ENCODE measurements at regions not wholly inside any gene's neighbourhood (a gene's known extent, or its start where the extent isn't known, plus 50 kb on each side); places are given as distances from the start of the nearest gene placed in this dataset.

DNA sequence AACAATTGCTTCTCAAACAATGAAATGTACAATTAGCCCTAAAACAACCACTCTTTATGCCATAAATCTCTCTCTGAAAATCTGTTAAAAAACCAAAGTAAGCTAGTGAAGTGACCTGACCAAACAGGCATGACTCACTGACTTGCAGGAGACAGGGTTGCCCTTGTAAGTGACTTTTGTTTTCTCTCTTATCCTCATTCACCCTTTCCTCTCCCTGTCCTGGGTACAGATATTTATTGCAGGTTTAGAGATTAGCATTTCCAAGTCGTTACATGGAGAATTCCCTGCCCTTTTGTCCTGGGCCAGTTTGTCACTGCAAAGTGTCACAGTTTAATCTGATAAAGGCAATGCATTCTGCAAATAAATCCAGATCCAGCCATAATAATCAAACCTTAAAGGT, 484.2 kb downstream of the IRX1 start:
- DNase-seq (ENCODE audit: low read depth), result no peak

DNA sequence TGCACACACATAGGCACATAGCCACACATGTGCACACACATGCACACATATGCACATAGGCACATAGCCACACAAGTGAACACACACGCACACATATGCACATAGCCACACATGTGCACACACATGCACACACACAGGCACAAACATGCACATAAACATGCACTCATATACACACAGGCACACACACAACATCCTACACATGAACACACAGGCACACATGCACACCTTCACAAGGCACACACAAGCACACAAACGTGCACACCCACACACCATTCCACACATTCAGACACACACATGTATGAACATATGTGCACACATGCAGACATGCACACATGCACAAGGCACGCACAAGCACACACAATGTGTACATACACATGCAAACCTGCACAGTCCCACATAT, 484.7 kb downstream of the IRX1 start:
- no peak for DNase-seq (ENCODE audit: low read depth)

DNA sequence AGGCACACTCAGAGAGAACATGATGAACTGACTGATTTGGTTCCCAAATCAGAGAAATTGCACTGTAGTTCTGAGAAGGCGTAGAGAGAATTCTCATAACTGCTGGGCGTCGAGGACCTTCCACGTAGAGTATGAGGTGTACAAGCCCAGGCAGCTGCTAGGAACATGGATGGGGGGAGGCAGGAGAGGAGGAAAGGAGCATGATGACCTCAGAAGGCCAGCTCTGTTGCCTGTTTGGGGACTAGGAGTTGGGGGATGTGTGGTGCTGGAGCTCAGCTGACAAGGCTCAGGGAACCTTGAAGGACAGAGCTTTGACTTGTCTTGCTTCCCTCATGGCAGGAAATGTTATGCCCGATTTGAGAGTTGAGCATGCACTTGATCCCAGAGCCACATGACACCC, 485.4 kb downstream of the IRX1 start:
- no peak for DNase-seq (ENCODE audit: low read depth)

DNA sequence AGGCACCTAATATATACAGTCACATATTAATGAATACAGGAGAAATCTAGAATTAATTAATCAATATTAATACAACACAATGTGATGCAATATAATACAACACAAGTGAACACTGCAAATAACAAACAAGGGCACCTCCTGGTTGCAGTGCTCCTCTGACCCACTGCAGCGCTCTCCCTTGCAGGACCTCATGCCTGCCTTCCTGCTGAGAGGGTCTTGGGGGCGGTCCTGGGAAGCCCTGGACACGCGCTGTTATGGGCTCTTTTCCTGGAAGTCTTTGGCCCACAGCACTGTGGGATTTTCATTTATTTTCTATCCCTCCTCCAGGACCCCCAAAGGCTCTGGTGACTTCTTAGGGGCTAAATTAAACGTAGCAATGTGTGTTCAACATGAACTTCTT, 485.8 kb downstream of the IRX1 start:
- DNase-seq (ENCODE audit: low read depth), result no peak

DNA sequence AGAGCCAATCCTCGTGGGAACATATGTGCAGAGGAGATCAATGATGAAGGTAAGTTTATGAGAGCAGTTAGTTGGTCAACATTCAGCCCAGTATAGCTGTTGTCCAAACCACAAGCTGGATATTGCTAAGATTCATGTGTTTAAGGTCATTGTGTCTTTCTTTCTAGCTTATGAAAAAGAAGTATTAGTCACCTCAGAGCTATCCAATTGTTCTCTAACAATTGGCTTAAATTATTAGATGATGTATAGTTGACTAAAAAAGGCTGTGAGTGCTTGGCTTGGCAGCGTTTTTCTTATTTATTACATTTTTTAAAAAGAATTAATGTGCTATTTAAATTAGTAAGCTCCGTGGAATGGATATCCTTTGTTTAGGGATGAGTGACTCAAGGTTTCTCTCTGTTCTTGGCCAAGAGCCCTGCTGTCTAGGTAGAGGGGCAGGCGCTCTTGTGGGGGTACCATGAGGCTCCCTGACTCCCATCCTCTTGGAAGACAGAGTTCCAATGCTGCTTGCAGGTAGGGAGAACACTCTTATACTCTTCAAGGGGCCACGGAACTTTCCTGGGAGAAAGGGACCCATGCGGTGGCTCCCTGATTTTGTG, 487.4 kb downstream of the IRX1 start:
- no peak for DNase-seq (ENCODE audit: low read depth)

DNA sequence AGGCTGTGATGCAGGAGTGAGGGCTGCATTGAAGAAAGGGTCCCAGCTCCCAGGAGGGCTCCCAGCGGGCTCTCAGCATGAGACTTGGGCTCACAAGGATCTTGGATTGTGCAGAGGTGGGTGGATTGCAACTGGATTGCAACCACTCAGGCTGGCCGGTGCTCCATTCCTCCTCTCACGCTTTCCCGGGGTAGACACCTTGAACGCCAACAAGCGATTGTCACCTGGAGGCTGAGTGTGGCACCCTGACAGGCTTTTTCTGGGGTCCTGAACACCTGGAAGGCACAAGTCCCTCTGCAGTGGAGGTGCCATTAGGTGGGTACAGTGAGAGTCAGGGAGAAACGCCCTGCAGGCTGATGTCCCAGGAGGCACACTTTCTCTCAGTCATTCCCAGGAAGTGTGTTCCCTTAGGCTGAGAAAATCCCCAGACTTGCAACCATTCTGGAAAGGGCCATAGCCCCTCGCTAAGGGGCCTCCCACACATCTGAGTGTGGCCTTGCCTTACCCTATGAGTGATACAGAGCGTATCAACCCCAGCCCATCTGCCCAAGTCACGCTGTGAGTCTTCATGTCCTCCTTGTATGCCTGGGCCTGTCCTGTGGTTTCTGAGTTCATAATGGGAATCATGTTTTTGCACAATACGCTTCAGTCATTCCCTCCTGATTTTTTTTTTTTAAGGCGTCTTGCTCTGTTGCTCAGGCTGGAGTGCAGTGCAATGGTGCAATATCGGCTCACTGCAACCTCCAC, 488.1 kb downstream of the IRX1 start:
- DNase-seq (ENCODE audit: low read depth), result no peak

DNA sequence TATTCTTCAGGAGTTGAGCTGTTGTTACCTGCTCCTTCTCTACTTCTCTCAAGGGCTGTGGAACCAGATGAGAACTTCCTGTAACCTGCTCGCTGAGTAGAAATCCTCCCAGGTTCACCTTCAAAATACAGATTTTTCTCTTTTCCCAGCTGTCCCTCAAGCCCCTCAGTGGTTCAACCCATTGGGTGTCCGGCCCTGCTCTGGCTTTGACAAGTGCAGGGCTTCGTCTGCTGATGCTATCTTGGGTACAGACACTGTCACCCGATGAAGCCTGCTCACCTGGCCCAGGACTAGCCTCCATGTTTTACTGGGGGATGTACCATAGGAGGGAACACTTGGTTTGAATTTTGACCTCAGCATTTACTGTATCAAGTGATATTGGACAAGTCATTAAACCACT, 490.4 kb downstream of the IRX1 start:
- no peak for DNase-seq (ENCODE audit: low read depth)

DNA sequence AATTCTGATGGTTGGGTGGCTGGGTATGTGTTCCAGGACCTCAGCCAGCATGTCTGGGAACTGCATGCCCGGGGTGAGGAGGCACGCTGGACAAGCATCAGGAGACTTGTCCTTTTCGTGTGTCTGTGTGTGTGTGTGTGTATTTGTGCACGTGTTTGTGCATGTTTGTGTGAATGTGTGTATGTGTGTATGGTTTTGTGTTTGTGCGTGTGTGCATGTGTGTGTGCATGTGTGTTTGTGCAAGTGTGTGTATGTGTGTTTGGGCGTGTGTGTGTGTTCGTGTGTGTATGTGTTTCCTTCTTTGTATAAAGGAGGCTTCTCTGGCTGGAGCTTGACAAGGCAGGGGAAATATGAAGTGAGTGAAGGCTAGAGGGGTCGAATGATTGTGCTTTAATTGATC, 491.5 kb downstream of the IRX1 start:
- no peak for DNase-seq (ENCODE audit: low read depth)

DNA sequence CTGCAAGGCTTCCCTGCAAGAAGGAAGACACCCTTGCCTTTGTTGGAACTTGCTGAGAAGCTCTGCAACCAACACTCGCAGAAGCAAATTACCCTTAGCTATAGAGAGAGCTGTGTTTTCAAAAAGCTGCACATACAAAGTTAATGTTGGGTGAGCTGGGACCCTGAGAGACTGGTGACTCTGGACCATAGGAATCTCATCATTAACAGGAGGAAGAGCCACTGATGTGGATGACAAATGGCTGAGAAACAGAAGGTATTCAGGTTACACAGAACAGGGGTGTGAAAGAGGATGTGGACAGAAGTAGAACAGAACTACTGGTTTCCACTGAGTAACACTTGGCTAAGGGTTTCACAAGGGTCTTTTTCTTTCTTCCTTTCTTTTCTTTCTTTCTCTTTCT, 493.5 kb downstream of the IRX1 start:
- DNase-seq (ENCODE audit: low read depth), result no peak

DNA sequence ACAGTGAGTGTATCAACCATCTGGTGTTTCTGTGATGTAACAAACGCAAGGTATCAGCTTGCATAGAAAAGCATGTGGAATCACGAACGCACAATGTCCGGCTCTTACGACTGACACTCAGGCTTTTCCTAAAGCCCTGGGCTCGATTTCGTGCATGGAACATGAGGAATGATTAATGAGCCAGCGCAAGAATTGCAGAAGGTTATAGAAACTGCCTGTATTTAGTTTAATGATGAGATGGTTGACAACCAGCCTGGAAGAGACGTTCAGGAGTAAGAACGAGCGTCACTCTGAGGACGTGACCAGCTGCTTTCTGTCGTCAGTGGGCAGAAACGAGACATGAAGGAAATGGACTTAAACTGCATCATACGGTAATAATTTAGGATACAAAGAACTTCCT, 497.6 kb downstream of the IRX1 start:
- DNase-seq (ENCODE audit: low read depth), result no peak

DNA sequence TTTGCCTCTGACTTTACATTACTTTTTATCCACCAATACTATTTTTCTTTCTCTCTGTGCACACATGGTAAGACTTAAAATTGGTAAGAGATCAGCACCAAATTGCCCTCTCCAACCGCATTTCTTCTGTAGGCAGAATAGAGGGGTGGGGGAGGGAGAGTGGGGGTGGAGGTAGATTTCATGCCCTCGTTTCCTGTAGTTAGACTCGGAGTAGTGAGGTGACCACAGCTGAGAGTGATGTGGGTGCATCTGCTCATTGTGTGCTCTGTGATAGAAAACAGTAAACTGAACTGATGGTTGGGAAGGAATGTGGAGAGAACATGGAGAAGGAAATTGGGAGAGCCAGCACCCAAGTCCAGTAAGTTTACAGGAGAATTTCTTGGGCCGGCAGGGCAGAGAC, 498.3 kb downstream of the IRX1 start:
- no peak for DNase-seq (ENCODE audit: low read depth)

DNA sequence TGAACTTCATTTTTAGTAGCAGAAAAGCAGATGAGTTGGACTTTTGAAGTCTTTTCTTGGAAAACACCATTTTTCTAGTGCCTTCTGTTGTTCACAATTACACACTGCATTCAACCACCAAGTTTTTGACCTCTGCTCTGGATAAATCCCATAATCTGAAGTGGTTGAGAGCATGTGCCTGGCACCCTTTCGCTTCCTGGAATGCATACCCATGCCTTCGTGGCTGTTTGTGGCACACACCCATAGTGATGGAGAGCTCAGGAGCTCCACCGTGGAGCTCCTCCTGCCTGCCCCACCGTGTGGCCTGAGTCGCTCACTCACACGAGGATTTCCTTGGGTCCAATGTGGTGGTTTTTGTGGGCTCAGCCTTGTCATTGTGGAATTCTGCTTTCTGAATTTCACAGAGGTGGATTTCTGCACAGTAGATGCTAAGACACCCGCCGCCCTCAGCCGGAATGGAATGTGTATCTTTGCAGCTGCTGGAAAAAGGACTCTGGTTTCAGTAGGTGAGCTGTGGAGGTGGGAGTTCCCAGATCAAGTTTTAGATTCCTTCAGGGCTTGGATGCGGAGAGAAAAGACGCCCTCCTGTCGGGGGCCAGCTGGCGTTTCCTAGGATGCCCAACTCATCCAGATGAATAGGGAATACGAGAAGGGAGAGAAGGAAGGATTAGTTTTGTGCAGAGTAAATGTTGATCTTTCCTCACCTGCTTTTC, 500.4 kb downstream of the IRX1 start:
- no peak for DNase-seq (ENCODE audit: low read depth)

DNA sequence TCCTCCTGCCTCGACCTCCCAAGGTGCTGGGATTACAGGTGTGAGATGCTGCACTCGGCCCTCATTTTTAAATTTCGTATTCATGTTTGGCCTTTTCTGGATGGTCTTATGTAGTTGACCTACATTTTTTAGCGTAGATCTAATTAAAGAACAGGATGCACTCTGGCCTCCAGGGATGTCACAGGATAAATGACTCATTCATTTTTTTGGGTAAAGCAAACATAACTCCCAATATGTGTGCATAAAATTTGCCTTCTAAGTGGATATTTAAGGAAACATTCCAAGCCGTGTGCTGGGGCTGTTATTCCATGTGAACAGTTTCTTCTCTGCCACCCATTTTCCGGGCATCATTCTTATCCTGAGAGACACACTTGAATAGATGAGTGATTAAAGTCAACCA, 501.6 kb downstream of the IRX1 start:
- DNase-seq (ENCODE audit: low read depth), result no peak

DNA sequence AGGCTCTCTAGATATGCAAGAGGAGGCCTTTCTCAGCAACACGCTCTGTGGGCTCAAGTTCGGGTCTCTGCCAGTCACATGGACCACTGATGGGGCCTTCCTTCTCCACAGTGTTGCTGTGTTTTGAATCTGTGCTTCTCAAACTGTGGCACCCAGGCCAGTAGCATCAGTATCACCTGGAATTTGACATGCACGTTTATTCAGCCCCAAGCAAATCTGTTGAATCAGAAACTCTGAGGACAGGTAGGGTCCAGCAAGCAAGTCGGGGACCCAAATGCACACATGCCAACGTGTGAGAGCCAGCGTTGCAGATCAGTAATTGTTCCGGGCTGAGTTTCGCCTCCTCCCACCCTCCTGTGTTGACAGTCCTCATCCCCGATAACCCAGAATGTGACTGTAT, 502.6 kb downstream of the IRX1 start:
- no peak for DNase-seq (ENCODE audit: low read depth)

DNA sequence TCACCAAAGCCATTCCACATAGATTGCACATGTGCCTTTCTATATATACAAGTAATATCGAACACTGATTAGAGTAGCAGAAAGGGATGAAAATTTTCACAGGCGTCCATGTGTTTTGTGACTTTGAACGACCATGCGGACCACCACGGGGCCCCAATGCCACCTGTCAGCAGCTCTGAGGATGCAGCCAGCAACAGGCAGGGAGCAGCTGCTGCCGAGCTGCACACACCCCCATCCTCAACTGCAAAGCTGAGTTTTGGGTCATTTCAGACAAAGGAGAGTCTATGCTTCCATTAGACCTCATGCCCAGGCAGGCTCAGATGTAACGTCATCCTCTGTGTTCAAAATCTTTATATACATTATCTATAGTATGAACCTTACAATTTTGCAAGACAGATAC, 503.8 kb downstream of the IRX1 start:
- no peak for DNase-seq (ENCODE audit: low read depth)

DNA sequence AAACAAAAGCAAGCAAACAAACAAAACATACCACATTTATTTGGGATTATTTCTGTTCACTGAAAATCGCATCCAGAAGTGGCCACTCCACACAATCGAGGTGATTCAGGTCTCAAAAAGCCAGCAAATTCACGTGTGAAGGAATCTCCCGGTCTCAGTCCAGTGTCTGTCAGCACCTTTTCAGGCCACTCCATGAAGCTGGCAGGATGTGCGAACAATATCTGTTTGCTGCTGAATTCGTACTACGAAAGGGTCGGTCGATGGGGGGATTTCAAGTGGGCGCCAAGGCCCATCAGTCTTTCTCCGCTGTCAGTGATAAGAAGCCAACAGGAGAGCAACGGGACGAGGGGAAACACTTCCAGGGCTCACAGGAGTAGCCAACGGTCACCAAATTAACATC, 505.1 kb downstream of the IRX1 start:
- no peak for DNase-seq (ENCODE audit: low read depth)

DNA sequence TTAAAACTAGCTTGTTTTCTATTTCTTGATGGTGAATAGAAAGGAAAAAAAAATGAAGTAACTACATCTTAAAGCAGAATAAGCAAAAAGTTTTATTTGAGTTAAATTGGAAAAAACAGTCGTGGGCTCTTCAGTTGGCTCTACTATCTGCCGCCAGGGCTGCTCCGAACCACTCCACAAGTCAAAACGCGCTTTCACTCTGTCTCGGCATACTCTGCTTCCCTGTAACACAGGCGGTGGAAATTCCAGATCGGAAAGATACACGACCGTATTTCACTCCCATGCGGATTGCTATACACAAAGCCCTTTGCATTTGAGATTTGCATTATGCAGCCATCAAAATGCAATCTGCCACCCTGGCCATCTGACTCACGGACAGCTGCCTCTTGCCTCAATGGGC, 505.6 kb downstream of the IRX1 start:
- no peak for DNase-seq (ENCODE audit: low read depth)

DNA sequence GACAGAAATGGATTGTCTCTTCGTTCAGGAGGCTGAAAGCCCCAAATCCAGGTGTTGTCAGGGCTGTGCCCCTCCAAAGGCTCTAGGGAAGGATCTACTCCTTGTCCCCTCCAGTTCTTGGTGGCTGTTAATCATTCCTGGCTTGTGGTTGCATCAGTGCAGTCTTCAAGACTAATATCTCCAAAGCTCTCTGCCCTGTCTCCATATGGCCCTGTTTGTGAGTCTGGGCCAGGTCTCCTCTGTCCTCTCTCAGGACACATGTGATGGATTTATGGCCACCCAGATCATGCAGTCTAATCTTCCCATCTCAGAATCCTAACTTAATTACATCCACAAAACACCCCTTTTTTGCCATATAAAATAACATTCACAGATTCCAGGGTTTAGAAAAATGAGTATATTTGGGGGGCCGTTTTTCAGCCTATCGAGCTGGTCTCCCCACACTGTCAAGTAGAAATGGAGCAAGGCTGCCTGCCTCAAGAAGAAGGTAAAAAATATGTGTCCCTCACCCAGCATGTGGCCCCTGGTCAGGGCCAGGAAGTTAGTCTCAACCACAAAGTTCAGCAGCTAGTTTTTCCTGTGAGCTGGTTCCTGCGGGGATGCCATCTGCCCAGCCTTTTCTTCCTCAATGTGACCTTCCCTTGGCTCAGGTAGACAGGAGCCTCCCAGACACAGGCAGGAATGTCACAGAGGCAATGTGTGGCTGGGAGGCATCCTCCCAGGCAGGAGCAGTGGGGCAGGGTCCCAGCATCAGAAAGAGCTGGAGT, 509.4 kb downstream of the IRX1 start:
- DNase-seq (ENCODE audit: low read depth), result no peak

DNA sequence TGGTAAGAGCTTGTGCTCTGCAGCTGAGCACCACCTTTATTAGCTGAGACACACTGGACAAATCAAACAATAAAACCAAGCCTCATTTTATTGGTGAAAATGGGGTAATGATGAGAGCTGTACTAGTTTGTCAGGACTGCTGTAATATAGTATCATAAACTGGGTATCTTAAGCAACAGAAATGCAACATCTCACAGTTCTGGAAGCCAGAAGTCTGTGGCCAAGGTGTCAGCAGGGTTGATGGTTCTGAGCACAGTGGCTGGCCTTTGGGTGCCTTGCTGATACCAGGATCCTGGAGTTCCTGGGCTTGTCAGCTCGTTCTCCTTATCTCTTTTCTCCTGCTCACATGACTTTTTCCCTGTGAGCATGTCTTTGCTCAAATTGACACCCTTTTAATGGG, 513.1 kb downstream of the IRX1 start:
- no peak for DNase-seq (ENCODE audit: low read depth)

DNA sequence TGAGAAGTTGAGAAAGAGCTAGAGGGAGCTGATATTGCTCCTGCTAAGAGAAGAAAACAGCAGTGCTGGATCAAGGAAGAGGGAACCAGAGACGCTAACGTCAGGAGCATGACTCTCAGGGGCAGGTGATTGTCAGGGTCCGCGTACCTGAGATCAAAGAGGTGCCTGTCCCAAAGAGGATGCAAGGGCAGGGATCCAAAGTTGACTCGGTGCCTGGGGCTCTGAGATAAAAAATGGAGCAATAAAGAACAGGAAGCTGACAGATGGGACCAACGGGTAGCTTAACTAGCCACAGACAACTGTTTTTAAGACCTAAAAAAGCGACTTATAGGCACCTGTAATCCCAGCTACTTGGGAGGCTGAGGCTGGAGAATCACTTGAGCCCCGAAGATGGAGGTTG, 517.8 kb downstream of the IRX1 start:
- no peak for DNase-seq (ENCODE audit: low read depth)

DNA sequence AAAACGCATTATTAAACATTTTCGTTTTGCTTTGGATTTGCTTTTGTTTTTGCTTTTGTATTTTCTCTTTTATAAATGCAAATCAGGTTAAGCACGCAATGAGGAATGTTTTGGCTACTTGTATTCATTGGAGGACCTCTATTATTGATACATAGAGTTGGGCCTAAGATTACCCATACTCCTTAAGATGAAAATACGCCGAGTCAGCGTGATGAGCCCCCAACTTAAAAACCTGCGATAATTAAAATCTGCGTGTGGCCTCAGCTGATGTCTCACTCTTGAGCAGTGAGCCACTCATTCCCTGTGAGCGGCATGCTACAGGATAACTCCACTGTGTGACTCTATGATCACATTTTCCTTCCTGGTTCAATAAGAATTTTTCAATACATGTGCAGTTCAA, 518.3 kb downstream of the IRX1 start:
- DNase-seq (ENCODE audit: low read depth), result no peak

DNA sequence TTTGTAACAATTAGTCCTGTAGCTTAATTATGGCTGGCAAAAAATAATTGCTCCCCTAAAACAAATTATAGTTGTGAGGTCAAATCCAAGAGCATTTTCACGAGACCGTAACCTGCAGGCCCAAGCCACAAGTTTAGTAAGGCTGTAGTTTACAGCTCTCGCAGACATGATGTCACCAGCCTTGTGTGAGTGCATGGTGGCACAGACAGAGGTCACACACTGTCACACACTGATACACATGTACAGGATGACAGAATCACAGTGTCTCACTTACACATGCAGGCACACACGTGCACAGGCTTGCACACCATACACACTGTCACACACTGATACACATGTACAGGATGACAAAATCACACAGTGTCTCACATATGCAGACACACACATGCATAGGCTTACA, 518.8 kb downstream of the IRX1 start:
- DNase-seq (ENCODE audit: low read depth), result no peak

DNA sequence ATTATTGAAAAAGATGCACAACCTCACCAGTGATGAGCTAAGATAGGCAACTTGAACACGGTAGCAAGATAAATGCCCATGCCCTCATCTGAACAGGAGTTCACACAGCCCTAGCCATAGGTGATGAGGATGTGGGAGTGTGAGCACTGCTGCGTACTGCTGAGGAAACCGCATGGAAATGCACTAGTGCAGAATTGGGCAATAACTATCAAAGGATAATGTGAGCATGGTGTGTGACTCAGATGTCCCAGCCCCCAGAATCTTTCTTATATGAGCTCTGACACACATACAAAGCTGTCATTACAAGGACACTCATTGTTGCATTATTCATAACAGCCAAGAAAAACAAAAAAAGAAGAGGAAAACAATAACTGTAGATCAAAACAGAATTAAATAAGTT, 521.2 kb downstream of the IRX1 start:
- no peak for DNase-seq (ENCODE audit: low read depth)
